ENCODE measurements at regions not wholly inside any gene's neighbourhood (a gene's known extent, or its start where the extent isn't known, plus 50 kb on each side); places are given as distances from the start of the nearest gene placed in this dataset.

GRCh38 chr13:56393549-56393948 lies 747.2 kb upstream of the PRR20A start:
- CTCF ChIA-PET: no interaction called here
- no peak for TF ChIP-seq FOXA1 (IDR thresholded peaks at IDR 0.05)
- no peak for TF ChIP-seq ELF4 (IDR thresholded peaks at IDR 0.05)
- TF ChIP-seq SP1 (IDR thresholded peaks at IDR 0.05): no peak
- no peak for TF ChIP-seq LEF1 (IDR thresholded peaks at IDR 0.05; ENCODE audit: borderline replicate concordance)
- TF ChIP-seq FOXM1 (IDR thresholded peaks at IDR 0.05; ENCODE audit: borderline replicate concordance): no peak
- no peak for TF ChIP-seq HDGF (IDR thresholded peaks at IDR 0.05; ENCODE audit: borderline replicate concordance)
- no peak for TF ChIP-seq TARDBP (IDR thresholded peaks at IDR 0.05)
- no peak for TF ChIP-seq CTBP1 (IDR thresholded peaks at IDR 0.05; ENCODE audit: borderline replicate concordance)
- no peak for TF ChIP-seq FOXK2 (IDR thresholded peaks at IDR 0.05)
- no peak for TF ChIP-seq SUZ12 (IDR thresholded peaks at IDR 0.05)
- no peak for TF ChIP-seq L3MBTL2 (conservative IDR thresholded peaks at IDR 0.05)
- TF ChIP-seq NFRKB (IDR thresholded peaks at IDR 0.05): no peak
- TF ChIP-seq ARNT (IDR thresholded peaks at IDR 0.05): no peak
- no peak for TF ChIP-seq ZNF384 (IDR thresholded peaks at IDR 0.05)
- no peak for TF ChIP-seq BHLHE40 (IDR thresholded peaks at IDR 0.05; ENCODE audit: borderline replicate concordance)
- TF ChIP-seq PKNOX1 (IDR thresholded peaks at IDR 0.05): no peak
- POLR2A ChIA-PET: no interaction called here
- no peak for DNase-seq (ENCODE audit: extremely low spot score)

- CTCF ChIA-PET: no interaction called here
- TF ChIP-seq ZNF384 (IDR thresholded peaks at IDR 0.05) (no peak), BHLHE40 (IDR thresholded peaks at IDR 0.05; ENCODE audit: borderline replicate concordance) (no peak), NFRKB (IDR thresholded peaks at IDR 0.05) (no peak), ELF4 (IDR thresholded peaks at IDR 0.05) (no peak), LEF1 (IDR thresholded peaks at IDR 0.05; ENCODE audit: borderline replicate concordance) (no peak)
- DNase-seq (ENCODE audit: extremely low spot score): no peak
- POLR2A ChIA-PET: no interaction called here
Observed at GRCh38 chr13:56396318-56396717, 744.4 kb upstream of the PRR20A start.

- no peak for DNase-seq (ENCODE audit: extremely low spot score)
- CTCF ChIA-PET: no interaction called here
- POLR2A ChIA-PET: no interaction called here
- TF ChIP-seq FOXM1 (IDR thresholded peaks at IDR 0.05; ENCODE audit: borderline replicate concordance) (no peak), NFRKB (IDR thresholded peaks at IDR 0.05) (no peak), ZNF384 (IDR thresholded peaks at IDR 0.05) (no peak), FOXA1 (IDR thresholded peaks at IDR 0.05) (no peak), SUZ12 (IDR thresholded peaks at IDR 0.05) (no peak), TARDBP (IDR thresholded peaks at IDR 0.05) (no peak), ELF4 (IDR thresholded peaks at IDR 0.05) (no peak), HDGF (IDR thresholded peaks at IDR 0.05; ENCODE audit: borderline replicate concordance) (no peak), CTBP1 (IDR thresholded peaks at IDR 0.05; ENCODE audit: borderline replicate concordance) (no peak), SP1 (IDR thresholded peaks at IDR 0.05) (no peak), ARNT (IDR thresholded peaks at IDR 0.05) (no peak)
Observed at GRCh38 chr13:56400774-56401173, 739.9 kb upstream of the PRR20A start.

GRCh38 chr13:56412856-56413255 lies 727.9 kb upstream of the PRR20A start:
- CTCF ChIA-PET: no interaction called here
- POLR2A ChIA-PET: no interaction called here
- DNase-seq (ENCODE audit: extremely low spot score): no peak
- TF ChIP-seq BHLHE40 (IDR thresholded peaks at IDR 0.05; ENCODE audit: borderline replicate concordance) (no peak), CTBP1 (IDR thresholded peaks at IDR 0.05; ENCODE audit: borderline replicate concordance) (no peak), FOXM1 (IDR thresholded peaks at IDR 0.05; ENCODE audit: borderline replicate concordance) (no peak), ZNF384 (IDR thresholded peaks at IDR 0.05) (no peak), ARNT (IDR thresholded peaks at IDR 0.05) (no peak), L3MBTL2 (conservative IDR thresholded peaks at IDR 0.05) (no peak), LEF1 (IDR thresholded peaks at IDR 0.05; ENCODE audit: borderline replicate concordance) (no peak), HDGF (IDR thresholded peaks at IDR 0.05; ENCODE audit: borderline replicate concordance) (no peak), FOXA1 (IDR thresholded peaks at IDR 0.05) (no peak), PKNOX1 (IDR thresholded peaks at IDR 0.05) (no peak), NFRKB (IDR thresholded peaks at IDR 0.05) (no peak), ELF4 (IDR thresholded peaks at IDR 0.05) (no peak), SP1 (IDR thresholded peaks at IDR 0.05) (no peak), SUZ12 (IDR thresholded peaks at IDR 0.05) (no peak), TARDBP (IDR thresholded peaks at IDR 0.05) (no peak), FOXK2 (IDR thresholded peaks at IDR 0.05) (no peak)

- DNase-seq (ENCODE audit: extremely low spot score): no peak
- POLR2A ChIA-PET: no interaction called here
- CTCF ChIA-PET: no interaction called here
- TF ChIP-seq ZNF384 (IDR thresholded peaks at IDR 0.05) (no peak), SP1 (IDR thresholded peaks at IDR 0.05) (no peak), ELF4 (IDR thresholded peaks at IDR 0.05) (no peak), FOXK2 (IDR thresholded peaks at IDR 0.05) (no peak), LEF1 (IDR thresholded peaks at IDR 0.05; ENCODE audit: borderline replicate concordance) (no peak), ARNT (IDR thresholded peaks at IDR 0.05) (no peak), HDGF (IDR thresholded peaks at IDR 0.05; ENCODE audit: borderline replicate concordance) (no peak), CTBP1 (IDR thresholded peaks at IDR 0.05; ENCODE audit: borderline replicate concordance) (no peak), BHLHE40 (IDR thresholded peaks at IDR 0.05; ENCODE audit: borderline replicate concordance) (no peak), FOXA1 (IDR thresholded peaks at IDR 0.05) (no peak), FOXM1 (IDR thresholded peaks at IDR 0.05; ENCODE audit: borderline replicate concordance) (no peak), SUZ12 (IDR thresholded peaks at IDR 0.05) (no peak), TARDBP (IDR thresholded peaks at IDR 0.05) (no peak), NFRKB (IDR thresholded peaks at IDR 0.05) (no peak), L3MBTL2 (conservative IDR thresholded peaks at IDR 0.05) (no peak), PKNOX1 (IDR thresholded peaks at IDR 0.05) (no peak)
Observed at GRCh38 chr13:56424246-56424645, 716.5 kb upstream of the PRR20A start.

GRCh38 chr13:56457535-56458190 lies 683.1 kb upstream of the PRR20A start:
- ChIA-PET POLR2A (no interaction called here), CTCF (no interaction called here)
- no peak for DNase-seq (ENCODE audit: extremely low spot score)
- TF ChIP-seq ARNT (IDR thresholded peaks at IDR 0.05): no peak
- TF ChIP-seq SP1 (IDR thresholded peaks at IDR 0.05): no peak
- TF ChIP-seq BHLHE40 (IDR thresholded peaks at IDR 0.05; ENCODE audit: borderline replicate concordance): no peak
- TF ChIP-seq NFRKB (IDR thresholded peaks at IDR 0.05): no peak
- no peak for TF ChIP-seq LEF1 (IDR thresholded peaks at IDR 0.05; ENCODE audit: borderline replicate concordance)
- TF ChIP-seq FOXA1 (IDR thresholded peaks at IDR 0.05): no peak
- no peak for TF ChIP-seq FOXK2 (IDR thresholded peaks at IDR 0.05)
- no peak for TF ChIP-seq L3MBTL2 (conservative IDR thresholded peaks at IDR 0.05)
- no peak for TF ChIP-seq ZNF384 (IDR thresholded peaks at IDR 0.05)
- no peak for TF ChIP-seq TARDBP (IDR thresholded peaks at IDR 0.05)
- no peak for TF ChIP-seq HDGF (IDR thresholded peaks at IDR 0.05; ENCODE audit: borderline replicate concordance)
- no peak for TF ChIP-seq SUZ12 (IDR thresholded peaks at IDR 0.05)
- no peak for TF ChIP-seq CTBP1 (IDR thresholded peaks at IDR 0.05; ENCODE audit: borderline replicate concordance)
- no peak for TF ChIP-seq FOXM1 (IDR thresholded peaks at IDR 0.05; ENCODE audit: borderline replicate concordance)
- TF ChIP-seq ELF4 (IDR thresholded peaks at IDR 0.05): no peak
- no peak for TF ChIP-seq PKNOX1 (IDR thresholded peaks at IDR 0.05)
